ENCODE measurements at regions not wholly inside any gene's neighbourhood (a gene's known extent, or its start where the extent isn't known, plus 50 kb on each side); places are given as distances from the start of the nearest gene placed in this dataset.

- intact Hi-C loops (cut with DNase I), result no loop called here
- no peaks in the 10 kb centered on the region for H3K9me3 ChIP-seq
- H3K4me3 ChIP-seq, result no peak overlapping the region
- H3K36me3 ChIP-seq, result peaks cover 6 to 20% (median 16%) of the 10 kb centered on the region in 4 donors
- peaks cover 9 to 27% (median 27%) of the 10 kb centered on the region in 4 donors for H3K4me1 ChIP-seq
- no peaks in the 10 kb centered on the region for H3K27me3 ChIP-seq
- H3K27ac ChIP-seq (replicated peaks in 1 of 4), result no peak overlapping the region
- whole genome bisulfite sequencing, result 79% methylated on average over 9 of the region's 9 CpGs
- TF ChIP-seq EP300 (IDR thresholded peaks at IDR 0.05) (no peak), POLR2A (IDR thresholded peaks at IDR 0.05; ENCODE audit: low read depth) (no peak), CTCF (IDR thresholded peaks at IDR 0.05) (no peak), POLR2AphosphoS5 (IDR thresholded peaks at IDR 0.05) (no peak)
- no peak for DNase-seq (ENCODE audit: extremely low spot score)
These were observed 471.1 kb downstream of the SHQ1 start for GRCh38 chr3:72376956-72377710.

- WGBS, result 89% methylated on average over 10 of the region's 10 CpGs
- TF ChIP-seq CTCF (IDR thresholded peaks at IDR 0.05), result no peak
- TF ChIP-seq POLR2A (IDR thresholded peaks at IDR 0.05; ENCODE audit: low read depth), result no peak
- TF ChIP-seq POLR2AphosphoS5 (IDR thresholded peaks at IDR 0.05), result no peak
- TF ChIP-seq EP300 (IDR thresholded peaks at IDR 0.05), result no peak
- Histone ChIP-seq H3K9me3 (no peaks in the 10 kb centered on the region), H3K27me3 (no peaks in the 10 kb centered on the region), H3K36me3 (peaks cover 6 to 20% (median 16%) of the 10 kb centered on the region in 4 donors), H3K4me3 (no peak overlapping the region), H3K4me1 (peaks cover 5 to 17% (median 13%) of the 10 kb centered on the region in 4 donors), H3K27ac (replicated peaks in 1 of 4) (no peak overlapping the region)
- no peak for DNase-seq (ENCODE audit: extremely low spot score)
- intact Hi-C loops (cut with DNase I), result no loop called here
These were observed 472.8 kb downstream of the SHQ1 start for GRCh38 chr3:72375237-72376076.

GRCh38 chr3:72373139-72373538 is 475.1 kb downstream of the SHQ1 start:
- WGBS, result 88% methylated on average over 8 of the region's 8 CpGs
- TF ChIP-seq CTCF (IDR thresholded peaks at IDR 0.05), result no peak
- no peak for TF ChIP-seq POLR2A (IDR thresholded peaks at IDR 0.05; ENCODE audit: low read depth)
- no peak for TF ChIP-seq POLR2AphosphoS5 (IDR thresholded peaks at IDR 0.05)
- TF ChIP-seq EP300 (IDR thresholded peaks at IDR 0.05), result no peak
- Histone ChIP-seq H3K4me1 (peaks cover 0 to 13% (median 8%) of the 10 kb centered on the region in 4 donors), H3K9me3 (no peaks in the 10 kb centered on the region), H3K4me3 (no peak overlapping the region), H3K27ac (replicated peaks in 1 of 4) (no peak overlapping the region), H3K36me3 (peaks cover 1 to 14% (median 8%) of the 10 kb centered on the region in 4 donors), H3K27me3 (no peaks in the 10 kb centered on the region)
- intact Hi-C loops (cut with DNase I), result no loop called here
- DNase-seq (ENCODE audit: extremely low spot score), result no peak

- Histone ChIP-seq H3K9me3 (no peaks in the 10 kb centered on the region), H3K27ac (replicated peaks in 1 of 4) (no peak overlapping the region), H3K4me3 (no peak overlapping the region), H3K4me1 (peaks cover 0 to 14% (median 10%) of the 10 kb centered on the region in 4 donors), H3K36me3 (peaks cover 0 to 4% (median 1%) of the 10 kb centered on the region in 4 donors), H3K27me3 (no peaks in the 10 kb centered on the region)
- intact Hi-C loops (cut with DNase I), result no loop called here
- DNase-seq (ENCODE audit: extremely low spot score), result no peak
- 100% methylated on average over 1 of the region's 3 CpGs for WGBS
- TF ChIP-seq EP300 (IDR thresholded peaks at IDR 0.05) (no peak), POLR2AphosphoS5 (IDR thresholded peaks at IDR 0.05) (no peak), POLR2A (IDR thresholded peaks at IDR 0.05; ENCODE audit: low read depth) (no peak), CTCF (IDR thresholded peaks at IDR 0.05) (no peak)
These were observed 476.1 kb downstream of the SHQ1 start for GRCh38 chr3:72372161-72372560.

Data from esophagus muscularis mucosa (tissue), 4 donors.